ENCODE measurements at regions not wholly inside any gene's neighbourhood (a gene's known extent, or its start where the extent isn't known, plus 50 kb on each side); places are given as distances from the start of the nearest gene placed in this dataset.
"Not testable (repeated sequence)": the region's sequence is repeated elsewhere in the genome, so short reads cannot be mapped to it uniquely, and the experiment has no call there.

DNA sequence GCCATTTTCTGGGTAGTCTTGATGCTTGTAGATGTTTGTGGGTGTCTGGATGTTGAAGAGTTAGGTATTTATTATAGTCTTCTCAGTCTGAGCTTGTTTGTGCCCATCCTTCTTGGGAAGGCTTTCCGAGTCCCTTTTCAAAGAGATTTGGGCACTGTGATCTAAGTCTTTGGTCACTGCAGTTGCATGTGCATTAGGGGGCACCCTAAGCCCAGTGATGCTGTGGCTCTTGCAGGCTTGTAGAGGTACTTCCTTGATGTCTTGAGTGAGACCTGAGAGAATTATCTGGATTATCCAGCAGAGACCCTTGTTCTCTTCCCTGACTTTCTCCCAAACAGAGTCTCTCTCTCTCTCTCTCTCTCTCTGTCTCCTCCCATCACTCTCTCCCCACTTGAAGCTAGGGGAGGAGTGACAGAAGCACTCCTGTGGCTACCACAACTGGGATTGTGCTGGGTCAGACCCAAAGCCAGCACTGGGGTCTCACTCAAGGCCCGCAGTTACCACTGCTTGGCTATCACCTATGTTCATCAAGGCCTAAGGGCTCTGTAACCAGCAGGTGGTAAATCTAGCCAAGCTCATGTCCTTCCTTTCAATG lies 68.5 kb downstream of the TMCO5A start:
- Histone ChIP-seq H3K27me3 (no peaks in the 10 kb centered on the region), H3K9me3 (no peaks in the 10 kb centered on the region)
- DNase-seq = peak; percentile 34

DNA sequence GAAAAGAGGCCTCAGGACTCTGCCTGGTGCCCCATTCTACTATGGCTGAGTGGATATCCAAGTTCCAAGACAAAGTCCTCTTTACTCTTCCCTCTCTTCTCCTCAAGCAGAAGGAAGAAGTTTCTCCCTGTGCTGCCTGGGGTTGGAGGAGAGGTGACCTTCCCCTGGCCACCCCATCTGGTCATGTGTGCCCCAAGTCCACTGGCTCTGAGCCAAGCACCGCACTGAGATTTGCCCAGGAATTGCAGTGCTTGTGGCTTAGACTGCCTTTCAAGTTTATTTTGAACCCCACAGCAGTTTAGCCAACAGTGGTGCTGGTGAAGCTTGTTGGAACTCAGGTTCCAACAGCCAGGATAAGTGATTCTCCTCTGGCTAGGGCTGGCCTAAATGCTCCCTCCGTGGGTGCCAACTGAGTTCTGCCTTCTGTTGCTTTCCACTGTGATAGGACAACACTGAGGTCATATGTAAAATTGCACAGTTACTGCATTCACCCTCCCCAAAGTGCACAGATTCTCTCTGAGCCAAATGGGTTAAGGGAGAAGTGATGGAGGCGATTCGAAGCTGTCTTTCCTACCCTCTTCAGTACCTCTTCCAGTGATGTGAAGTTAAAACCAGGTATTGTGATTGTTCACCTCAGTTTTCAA lies 69.9 kb downstream of the TMCO5A start:
- Histone ChIP-seq H3K4me3 (no peak overlapping the region), H3K9me3 (no peaks in the 10 kb centered on the region), H3K36me3 (no peaks in the 10 kb centered on the region), H3K27me3 (no peaks in the 10 kb centered on the region)
- no peak for DNase-seq

More for the DNA sequence above, 68.5 kb downstream of the TMCO5A start:
- Histone ChIP-seq H3K36me3 (no peaks in the 10 kb centered on the region), H3K4me3 (no peak overlapping the region)

DNA sequence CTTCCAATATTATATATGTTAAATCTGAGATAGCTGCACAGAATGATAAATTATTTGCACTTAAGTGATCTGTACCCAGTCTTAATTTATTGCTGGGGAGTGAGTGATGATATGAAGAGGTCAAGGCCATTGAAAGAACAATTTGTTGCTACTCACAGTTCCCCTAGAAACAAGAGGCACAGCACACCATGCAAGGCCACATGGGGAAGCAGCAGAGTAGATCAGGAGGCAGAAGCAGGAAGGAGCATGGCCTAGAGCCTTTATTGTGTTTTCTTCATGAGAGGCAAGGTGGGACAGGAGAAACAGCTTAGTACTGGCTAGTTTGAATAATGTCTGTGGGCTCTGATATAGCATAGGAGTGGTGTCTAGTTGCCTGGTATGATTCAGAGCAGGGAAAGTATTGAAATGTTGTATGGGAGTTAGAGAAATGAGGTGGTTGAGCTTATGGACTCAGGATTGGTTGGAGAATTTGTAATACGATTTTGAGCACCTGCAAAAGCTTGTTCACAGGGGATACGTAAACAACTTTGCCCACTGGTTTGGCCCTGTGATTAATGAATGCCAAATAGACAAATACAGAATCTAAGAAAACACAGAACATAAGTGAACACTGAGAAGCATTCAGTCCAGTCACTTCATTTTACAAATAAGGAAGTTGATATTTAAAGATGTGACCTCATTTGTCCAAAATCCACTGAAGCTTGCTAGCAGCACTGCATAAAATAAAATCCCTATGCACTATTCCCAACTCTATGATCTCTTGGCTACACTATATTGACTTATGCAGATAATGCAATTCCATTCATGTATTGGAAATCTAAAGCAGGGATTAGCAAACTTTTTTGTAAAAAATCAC lies 71.7 kb downstream of the TMCO5A start:
- no peak for DNase-seq
- H3K9me3 ChIP-seq = no peaks in the 10 kb centered on the region
- H3K27me3 ChIP-seq = no peaks in the 10 kb centered on the region
- H3K36me3 ChIP-seq = no peaks in the 10 kb centered on the region
- no peak overlapping the region for H3K4me3 ChIP-seq

DNA sequence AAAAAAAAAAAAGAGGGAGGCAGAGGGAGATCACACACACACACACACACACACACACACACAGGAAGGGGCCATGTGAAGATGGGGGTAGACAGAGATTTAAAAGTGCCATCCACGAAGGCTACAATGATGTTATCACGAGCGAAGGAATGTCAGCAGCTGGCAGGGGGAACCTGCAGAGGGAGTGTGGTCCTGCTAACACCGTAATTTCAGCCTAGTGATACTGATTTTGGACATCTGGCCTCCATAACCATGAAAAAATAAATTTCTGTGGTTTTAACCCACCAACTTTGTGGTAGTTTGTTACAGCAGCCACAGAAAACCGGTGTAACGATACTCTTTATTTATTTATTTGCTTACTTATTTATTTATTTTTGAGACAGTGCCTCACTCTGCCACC lies 76.0 kb downstream of the TMCO5A start:
- H3K27me3 ChIP-seq = no peaks in the 10 kb centered on the region
- no peaks in the 10 kb centered on the region for H3K9me3 ChIP-seq
- H3K36me3 ChIP-seq = no peaks in the 10 kb centered on the region
- no peak for DNase-seq
- no peak overlapping the region for H3K4me3 ChIP-seq

DNA sequence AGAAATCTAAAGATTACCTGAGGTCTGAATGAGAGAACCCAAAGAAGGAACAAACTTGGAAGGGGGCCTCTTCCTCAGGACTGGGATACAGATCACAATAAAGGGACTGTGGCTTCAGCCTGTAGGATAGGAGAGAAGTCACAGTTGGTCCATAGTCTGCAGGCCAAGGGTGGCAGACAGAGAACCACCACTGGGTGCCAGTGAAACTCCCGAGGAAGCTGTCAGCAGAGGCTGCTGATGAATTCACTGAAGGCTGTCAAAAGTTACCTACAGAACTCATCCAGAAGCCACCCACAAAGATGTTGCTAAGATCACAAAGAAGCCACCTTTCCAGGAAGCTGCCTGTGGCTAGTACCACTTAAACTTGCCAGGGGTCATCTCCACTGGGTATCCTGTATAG lies 78.5 kb downstream of the TMCO5A start:
- no peak for DNase-seq
- H3K9me3 ChIP-seq = no peaks in the 10 kb centered on the region
- no peaks in the 10 kb centered on the region for H3K27me3 ChIP-seq
- H3K36me3 ChIP-seq = no peaks in the 10 kb centered on the region
- H3K4me3 ChIP-seq = no peak overlapping the region

DNA sequence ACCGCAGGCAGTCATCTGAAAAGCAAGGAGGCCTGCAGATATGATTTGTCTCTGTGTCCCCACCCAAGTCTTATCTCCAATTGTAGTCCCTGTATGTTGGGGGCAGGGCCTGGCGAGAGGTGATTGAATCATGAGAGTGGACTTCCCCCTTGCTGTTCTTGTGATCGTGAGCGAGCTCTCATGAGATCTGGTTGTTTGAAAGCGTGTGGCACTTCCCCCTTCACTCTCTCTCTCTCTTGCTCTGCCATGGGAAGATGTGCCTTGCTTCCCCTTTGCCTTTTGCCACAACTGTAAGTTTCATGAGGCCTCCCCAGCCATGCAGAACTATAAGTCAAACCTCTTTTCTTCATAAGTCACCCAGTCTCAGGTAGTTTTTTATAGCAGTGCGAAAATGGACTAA lies 83.3 kb downstream of the TMCO5A start:
- no peak for DNase-seq

DNA sequence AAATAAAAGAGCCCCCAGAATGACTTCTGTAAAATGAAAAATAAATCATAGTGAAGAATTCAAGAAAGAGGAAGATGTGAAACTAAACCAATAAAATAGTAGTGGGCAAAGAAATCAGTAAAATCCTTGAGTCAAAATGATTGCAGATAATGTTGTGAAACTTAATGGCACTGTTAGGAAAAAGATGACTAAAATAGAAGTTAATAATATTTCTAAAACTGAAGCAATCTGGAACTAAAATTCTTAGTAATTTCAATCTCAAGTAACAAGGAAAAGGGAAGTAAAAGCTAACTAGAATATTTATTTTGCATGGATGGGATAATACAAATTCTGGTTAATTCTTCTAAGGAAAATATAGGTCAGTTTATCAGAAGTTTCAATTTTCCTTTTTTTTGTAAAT lies 84.6 kb downstream of the TMCO5A start:
- DNase-seq = no peak
- Histone ChIP-seq H3K36me3 (no peaks in the 10 kb centered on the region), H3K27me3 (no peaks in the 10 kb centered on the region), H3K4me3 (no peak overlapping the region), H3K9me3 (no peaks in the 10 kb centered on the region)

More for the DNA sequence above, 83.3 kb downstream of the TMCO5A start:
- no peak overlapping the region for H3K4me3 ChIP-seq
- no peaks in the 10 kb centered on the region for H3K36me3 ChIP-seq
- H3K27me3 ChIP-seq = no peaks in the 10 kb centered on the region
- no peaks in the 10 kb centered on the region for H3K9me3 ChIP-seq

DNA sequence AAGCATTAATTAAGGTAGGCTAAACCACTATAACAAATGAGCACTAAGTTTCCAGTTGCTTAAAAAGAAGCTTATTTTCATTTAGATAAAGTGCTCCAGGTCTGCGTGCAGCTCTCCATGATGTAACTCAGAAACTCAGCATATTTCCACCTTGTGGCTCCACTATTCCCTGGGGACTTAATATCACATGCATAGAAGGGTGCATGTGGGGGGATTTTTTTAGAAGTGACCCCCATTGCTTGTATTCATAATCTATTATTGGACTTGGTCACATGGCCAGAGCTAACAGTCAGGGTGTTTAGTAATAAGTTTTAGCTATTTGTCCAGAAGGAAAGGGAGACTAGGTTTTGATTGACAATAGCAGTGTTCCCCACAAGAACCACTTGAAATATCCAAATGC lies 86.8 kb downstream of the TMCO5A start:
- no peak for DNase-seq
- H3K27me3 ChIP-seq = no peaks in the 10 kb centered on the region

DNA sequence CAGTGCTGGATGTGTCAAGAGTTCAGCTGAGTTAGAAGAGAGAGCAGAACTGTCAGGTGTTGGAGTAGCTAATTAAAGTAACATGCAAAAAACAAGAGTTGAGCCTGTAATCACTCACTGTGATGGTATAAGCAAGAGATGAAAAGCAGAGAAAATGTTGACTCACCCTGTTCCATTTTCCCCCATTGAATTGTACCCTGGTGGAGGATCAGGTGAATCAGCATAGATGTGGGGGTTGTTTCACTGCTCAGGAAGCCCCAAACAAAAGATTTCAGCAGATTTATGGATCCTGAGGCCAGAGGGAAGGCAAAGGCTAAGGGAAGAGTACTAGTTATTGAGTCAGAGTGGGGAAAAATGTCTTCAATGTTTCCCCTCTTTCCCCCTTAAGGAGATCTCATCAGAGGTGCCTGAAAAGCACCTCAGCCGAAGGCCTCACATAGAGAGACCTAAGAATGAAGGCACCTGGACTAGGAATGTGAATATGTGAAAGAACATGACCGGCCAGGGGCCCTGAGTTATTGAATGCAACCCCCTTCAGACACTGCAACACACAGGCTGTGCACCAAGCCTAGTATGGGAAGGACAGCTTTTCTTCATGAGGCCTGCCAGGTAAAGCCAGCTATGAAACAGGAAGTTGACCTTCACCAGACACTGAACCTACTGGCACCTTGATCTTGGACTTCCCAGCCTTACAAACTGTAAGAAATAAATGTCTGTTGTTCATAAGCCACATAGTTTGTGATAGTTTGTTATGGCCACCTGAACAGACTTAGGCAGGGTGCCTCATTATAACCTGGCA lies 90.1 kb downstream of the TMCO5A start:
- no peak overlapping the region for H3K4me3 ChIP-seq
- DNase-seq = no peak
- no peaks in the 10 kb centered on the region for H3K27me3 ChIP-seq
- H3K36me3 ChIP-seq = no peaks in the 10 kb centered on the region
- no peaks in the 10 kb centered on the region for H3K9me3 ChIP-seq

More for the DNA sequence above, 86.8 kb downstream of the TMCO5A start:
- H3K4me3 ChIP-seq = no peak overlapping the region
- no peaks in the 10 kb centered on the region for H3K9me3 ChIP-seq
- no peaks in the 10 kb centered on the region for H3K36me3 ChIP-seq

DNA sequence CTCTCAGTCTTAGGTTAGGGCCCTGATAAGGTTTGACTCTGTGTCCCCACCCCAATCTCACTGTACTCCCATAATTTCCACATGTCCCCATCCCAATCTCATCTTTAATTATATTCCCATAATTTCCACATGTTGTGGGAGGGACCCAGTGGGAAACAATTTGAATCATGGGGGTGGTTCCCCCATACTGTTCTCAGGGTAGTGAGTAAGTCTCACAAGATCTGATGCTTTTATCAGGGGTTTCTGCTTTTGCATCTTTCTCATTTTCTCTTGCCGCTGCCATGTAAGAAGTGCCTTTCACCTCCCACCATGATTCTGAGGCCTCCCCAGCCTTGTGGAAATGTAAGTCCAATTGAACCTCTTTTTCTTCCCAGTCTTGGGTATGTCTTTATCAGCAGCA lies 91.2 kb downstream of the TMCO5A start:
- H3K4me3 ChIP-seq, H3K9me3 ChIP-seq, DNase-seq, H3K27me3 ChIP-seq, H3K36me3 ChIP-seq: not testable (repeated sequence)

DNA sequence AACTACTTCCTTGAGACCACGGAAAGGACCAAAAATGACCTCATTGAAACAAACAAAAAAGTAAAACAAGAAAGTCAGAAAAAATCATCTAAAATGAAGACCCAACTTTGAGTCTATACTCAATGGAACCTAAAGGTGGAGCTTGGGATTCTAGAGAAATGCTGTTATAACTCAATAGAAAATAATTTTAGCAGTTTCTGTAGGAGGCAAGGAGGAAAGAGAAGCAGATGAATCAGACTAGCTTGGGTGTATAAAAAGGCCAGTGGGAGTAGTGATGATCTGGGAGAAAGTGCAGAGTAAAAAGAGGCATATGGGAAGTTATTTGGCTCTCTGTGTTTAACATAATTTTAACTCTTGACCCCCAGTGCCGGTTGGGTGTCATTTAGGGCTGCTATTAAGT lies 94.4 kb downstream of the TMCO5A start:
- no peak for DNase-seq
- Histone ChIP-seq H3K27me3 (no peaks in the 10 kb centered on the region), H3K9me3 (no peaks in the 10 kb centered on the region), H3K36me3 (no peaks in the 10 kb centered on the region), H3K4me3 (no peak overlapping the region)

DNA sequence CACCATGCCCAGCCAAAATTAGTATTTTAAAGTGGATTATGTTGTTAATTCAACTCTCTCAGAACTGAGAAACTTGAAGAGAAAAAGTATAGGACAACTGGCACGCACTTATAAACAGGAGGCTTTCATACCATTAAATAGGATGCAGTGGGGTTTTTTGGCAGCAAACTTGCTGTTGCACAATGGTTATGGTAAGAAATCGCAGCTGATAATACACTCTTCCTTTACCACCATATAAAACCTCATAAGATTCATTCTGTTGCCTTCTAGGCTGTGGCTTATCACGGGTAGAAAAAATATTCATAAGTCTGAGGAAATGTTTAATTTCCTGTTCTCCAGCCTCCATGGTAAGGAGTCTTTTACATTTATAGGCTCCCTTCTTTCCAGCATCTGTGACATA lies 95.3 kb downstream of the TMCO5A start:
- DNase-seq = no peak
- H3K36me3 ChIP-seq = no peaks in the 10 kb centered on the region
- H3K27me3 ChIP-seq = no peaks in the 10 kb centered on the region
- H3K4me3 ChIP-seq = no peak overlapping the region
- H3K9me3 ChIP-seq = no peaks in the 10 kb centered on the region

DNA sequence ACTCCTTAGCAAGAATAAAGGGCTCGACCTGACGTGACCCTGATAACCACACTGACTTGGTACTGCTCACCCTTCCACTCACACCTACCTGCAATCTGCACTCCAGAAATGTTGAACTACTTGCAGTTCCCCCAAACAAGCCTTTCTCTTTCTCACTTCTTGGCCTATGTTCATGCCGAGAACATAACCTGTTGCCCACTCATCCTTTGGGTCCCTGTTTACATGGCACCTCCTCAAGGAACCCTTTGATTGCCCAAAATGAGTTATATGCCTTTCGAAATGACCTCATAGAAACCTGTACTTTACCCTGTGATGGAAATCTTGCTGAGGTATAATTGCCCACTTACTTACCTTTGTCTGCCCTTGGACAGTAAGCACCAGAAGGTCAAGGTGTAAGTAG lies 96.2 kb downstream of the TMCO5A start:
- no peak for DNase-seq
- H3K9me3 ChIP-seq = no peaks in the 10 kb centered on the region
- no peaks in the 10 kb centered on the region for H3K27me3 ChIP-seq
- H3K4me3 ChIP-seq = no peak overlapping the region
- H3K36me3 ChIP-seq = no peaks in the 10 kb centered on the region

DNA sequence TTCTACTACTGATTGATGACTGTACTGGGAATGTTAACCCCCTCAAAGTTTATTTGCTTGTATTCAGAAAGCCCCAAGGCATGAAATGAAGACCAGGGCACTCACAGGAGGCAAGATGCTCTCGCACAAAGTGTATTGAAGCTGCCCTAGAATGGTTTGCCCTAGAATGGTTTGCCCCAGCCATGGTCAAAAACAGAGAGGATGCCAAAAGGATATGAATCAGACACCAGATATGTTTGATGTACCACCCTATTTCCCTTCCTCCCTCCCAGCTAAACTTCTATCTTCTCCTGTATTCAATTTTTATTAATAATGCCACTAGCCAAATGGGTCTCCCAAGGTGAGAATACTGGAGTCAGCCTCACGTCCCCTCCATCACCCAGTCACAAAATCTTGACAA lies 101.3 kb downstream of the TMCO5A start:
- Histone ChIP-seq H3K36me3 (no peaks in the 10 kb centered on the region), H3K9me3 (no peaks in the 10 kb centered on the region), H3K27me3 (no peaks in the 10 kb centered on the region), H3K4me3 (no peak overlapping the region)
- no peak for DNase-seq

DNA sequence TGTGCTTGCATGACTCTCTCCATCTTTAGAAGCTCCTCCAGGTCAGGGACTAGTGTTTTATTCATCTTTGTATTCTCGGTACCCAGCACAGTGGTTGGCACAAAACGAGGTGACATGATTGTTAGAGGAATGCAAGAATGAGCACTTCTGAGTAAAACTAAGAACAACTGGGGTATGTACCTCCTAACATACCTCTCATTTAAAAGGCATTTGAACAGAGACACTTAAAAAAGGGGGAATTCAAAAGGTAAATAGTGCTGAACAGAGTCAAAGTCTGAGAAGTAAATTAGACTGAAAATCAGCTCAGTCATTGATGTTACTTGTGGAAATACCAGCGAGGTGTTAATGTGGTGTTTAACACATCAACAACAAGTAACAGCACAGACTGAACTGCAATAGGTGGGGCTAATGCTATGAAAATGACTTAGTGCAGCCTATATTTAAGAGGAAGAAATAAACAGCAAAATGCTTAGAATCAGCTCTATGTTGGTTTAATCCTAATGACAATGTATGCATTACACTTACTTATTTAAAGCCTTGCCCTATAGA lies 102.4 kb downstream of the TMCO5A start:
- Histone ChIP-seq H3K4me3 (no peak overlapping the region), H3K27me3 (no peaks in the 10 kb centered on the region), H3K36me3 (no peaks in the 10 kb centered on the region), H3K9me3 (no peaks in the 10 kb centered on the region)
- no peak for DNase-seq

DNA sequence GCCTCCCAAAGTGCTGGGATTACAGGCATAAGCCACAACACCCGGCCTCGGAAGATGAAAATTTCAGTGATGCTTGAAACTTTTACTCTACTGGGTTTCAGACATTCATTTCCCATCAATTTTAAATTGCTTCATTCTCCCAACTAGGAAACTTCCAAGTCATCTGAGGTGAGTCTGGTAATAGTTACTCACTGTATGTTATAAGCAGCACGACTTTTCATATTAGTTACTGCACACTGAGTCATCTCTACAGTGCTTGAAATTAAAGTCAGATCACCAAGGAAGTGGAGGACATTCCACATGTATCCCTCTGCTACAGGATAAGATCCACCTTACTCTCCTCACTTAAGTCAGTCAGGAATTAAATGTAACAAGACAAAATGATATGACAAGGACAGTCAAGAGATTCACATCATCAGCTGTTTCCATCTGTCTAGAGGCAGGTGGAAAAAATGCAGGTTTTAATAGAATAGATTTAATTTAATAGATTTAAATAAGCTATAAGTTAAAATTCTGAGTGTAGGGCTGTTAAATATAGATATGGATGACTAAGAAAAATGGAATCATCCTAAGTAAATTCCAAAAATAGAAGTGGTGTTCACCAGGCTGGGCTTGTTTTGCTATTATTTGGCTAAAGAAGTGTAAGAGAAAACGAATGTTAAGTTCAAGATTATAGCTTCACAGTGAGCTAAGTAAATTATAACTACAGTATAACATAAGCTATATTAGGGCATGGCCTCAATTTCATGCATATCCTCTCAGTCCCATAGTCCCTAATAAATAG lies 104.4 kb downstream of the TMCO5A start:
- Histone ChIP-seq H3K27me3 (no peaks in the 10 kb centered on the region), H3K9me3 (no peaks in the 10 kb centered on the region), H3K4me3 (no peak overlapping the region), H3K36me3 (no peaks in the 10 kb centered on the region)
- DNase-seq = no peak

All from MG63 (cell line).